OCI-LY3 (cell line): ENCODE measurements at regions not wholly inside any gene's neighbourhood (a gene's known extent, or its start where the extent isn't known, plus 50 kb on each side); places are given as distances from the start of the nearest gene placed in this dataset.
"Not testable (repeated sequence)": the region's sequence is repeated elsewhere in the genome, so short reads cannot be mapped to it uniquely, and the experiment has no call there.

Experiments
- H2AFZ ChIP-seq: fragments of 200-600, 300-600 bp; shearing (Covaris generic); 2 replicates; pipeline ENCODE4 v1.6.0; 2014; ENCODE audit warnings: antibody characterized with exemption, low read depth, low read length
- H3K27ac ChIP-seq: fragments of 200-600, 300-600 bp; sonication (generic); 2 replicates; pipeline ENCODE4 v1.5.1; 2014; ENCODE audit warnings: mild to moderate bottlenecking, low read length, moderate library complexity, mixed read lengths
- H3K27me3 ChIP-seq: fragments of 200-600, 300-600 bp; sonication (generic); 2 replicates; pipeline ENCODE4 v1.6.1; 2014; ENCODE audit warnings: low read depth, low read length, mixed read lengths
- H3K36me3 ChIP-seq: fragments of 200-600, 300-600 bp; sonication (generic); replicated peaks from 2 replicates; pipeline ENCODE3; 2014; ENCODE audit warnings: low read depth, low read length, mixed read lengths
- H3K4me1 ChIP-seq: fragments of 300-600, 200-600 bp; sonication (generic); 2 replicates; pipeline ENCODE4 v1.6.1; 2014; ENCODE audit warnings: low read length, mixed read lengths
- H3K4me2 ChIP-seq: fragments of 200-600, 300-600 bp; sonication (generic); 2 replicates; pipeline ENCODE4 v1.6.1; 2014; ENCODE audit warnings: low read length, mixed read lengths
- H3K4me3 ChIP-seq: fragments of 300-600, 200-600 bp; sonication (generic); 2 replicates; pipeline ENCODE4 v1.5.1; 2014; ENCODE audit warnings: antibody characterized with exemption, mild to moderate bottlenecking, low read length, moderate library complexity
- H3K79me2 ChIP-seq: fragments of 300-600, 200-600 bp; shearing (Covaris generic); 2 replicates; pipeline ENCODE4 v1.6.1; 2014; ENCODE audit warnings: mild to moderate bottlenecking, low read length, mixed read lengths
- H3K9ac ChIP-seq: fragments of 300-600, 200-600 bp; shearing (Covaris generic); 2 replicates; pipeline ENCODE4 v1.6.0; 2014; ENCODE audit warnings: mild to moderate bottlenecking, low read length, moderate library complexity
- H3K9me3 ChIP-seq: fragments of 200-600, 300-600 bp; shearing (Covaris generic); 2 replicates; pipeline ENCODE4 v1.6.1; 2014; ENCODE audit warnings: low read length, mixed read lengths; ENCODE audit not compliant: insufficient read depth
- H4K20me1 ChIP-seq: fragments of 200-600, 300-600 bp; sonication (generic); 2 replicates; pipeline ENCODE4 v1.6.1; 2016; ENCODE audit warnings: low read length, mixed read lengths; ENCODE audit not compliant: insufficient read depth
- CTCF ChIP-seq: fragments of 200-600, 300-600 bp; sonication (generic); IDR thresholded peaks from 2 replicates; pipeline ENCODE4 v1.5.1; 2014; ENCODE audit warnings: antibody characterized with exemption, low read length, low read depth
- EZH2phosphoT487 ChIP-seq: fragments of 200-600 bp; shearing (Covaris generic); IDR thresholded peaks from 2 replicates; pipeline ENCODE4 v1.6.1; 2018; ENCODE audit warnings: antibody characterized with exemption, mixed run types, low read depth

- Histone ChIP-seq H3K9me3 (no peaks in the 10 kb centered on the region), H3K27ac (no peak overlapping the region), H3K4me2 (no peak overlapping the region), H3K36me3 (no peaks in the 10 kb centered on the region), H2AFZ (no peak overlapping the region), H3K4me1 (no peaks in the 10 kb centered on the region), H4K20me1 (no peaks in the 10 kb centered on the region), H3K79me2 (no peaks in the 10 kb centered on the region), H3K9ac (no peak overlapping the region), H3K27me3 (no peaks in the 10 kb centered on the region), H3K4me3 (no peak overlapping the region)
- no peak for TF ChIP-seq CTCF
- no peak for TF ChIP-seq EZH2phosphoT487
Observed at GRCh38 chr14:86933460-86933859, 1059.5 kb downstream of the GALC start.

- H3K79me2 ChIP-seq: no peaks in the 10 kb centered on the region
- H3K9me3 ChIP-seq: no peaks in the 10 kb centered on the region
- H3K4me2 ChIP-seq: no peak overlapping the region
- H3K27ac ChIP-seq: no peak overlapping the region
- no peaks in the 10 kb centered on the region for H3K4me1 ChIP-seq
- TF ChIP-seq CTCF: no peak
- TF ChIP-seq EZH2phosphoT487: no peak
- no peaks in the 10 kb centered on the region for H4K20me1 ChIP-seq
- H3K4me3 ChIP-seq: no peak overlapping the region
- no peak overlapping the region for H3K9ac ChIP-seq
- H2AFZ ChIP-seq: no peak overlapping the region
- no peaks in the 10 kb centered on the region for H3K27me3 ChIP-seq
- no peaks in the 10 kb centered on the region for H3K36me3 ChIP-seq
Observed at GRCh38 chr14:86915406-86915805, 1077.6 kb downstream of the GALC start.

- no peaks in the 10 kb centered on the region for H3K79me2 ChIP-seq
- H3K27me3 ChIP-seq: no peaks in the 10 kb centered on the region
- H3K9ac ChIP-seq: no peak overlapping the region
- H4K20me1 ChIP-seq: no peaks in the 10 kb centered on the region
- no peaks in the 10 kb centered on the region for H3K9me3 ChIP-seq
- H3K27ac ChIP-seq: no peak overlapping the region
- TF ChIP-seq CTCF (no peak), EZH2phosphoT487 (no peak)
- H2AFZ ChIP-seq: no peak overlapping the region
- H3K4me2 ChIP-seq: no peak overlapping the region
- no peaks in the 10 kb centered on the region for H3K4me1 ChIP-seq
- H3K36me3 ChIP-seq: no peaks in the 10 kb centered on the region
- no peak overlapping the region for H3K4me3 ChIP-seq
Observed at GRCh38 chr14:86912709-86913108, 1080.3 kb downstream of the GALC start.

- Histone ChIP-seq H3K27ac (no peak overlapping the region), H3K79me2 (no peaks in the 10 kb centered on the region), H3K4me1 (no peaks in the 10 kb centered on the region), H3K4me2 (no peak overlapping the region), H3K27me3 (no peaks in the 10 kb centered on the region), H3K36me3 (no peaks in the 10 kb centered on the region), H2AFZ (no peak overlapping the region), H3K9ac (no peak overlapping the region), H3K4me3 (no peak overlapping the region), H4K20me1 (no peaks in the 10 kb centered on the region), H3K9me3 (no peaks in the 10 kb centered on the region)
- no peak for TF ChIP-seq CTCF
- TF ChIP-seq EZH2phosphoT487: no peak
Observed at GRCh38 chr14:86911486-86911885, 1081.5 kb downstream of the GALC start.

GRCh38 chr14:86905386-86905926 lies 1087.5 kb downstream of the GALC start:
- H3K4me3 ChIP-seq, H4K20me1 ChIP-seq, H3K9me3 ChIP-seq, H3K4me1 ChIP-seq, H3K36me3 ChIP-seq, H3K4me2 ChIP-seq, H3K9ac ChIP-seq, H3K27ac ChIP-seq, H2AFZ ChIP-seq, H3K79me2 ChIP-seq, H3K27me3 ChIP-seq: not testable (repeated sequence)
